Naive thymus-derived CD8-positive, alpha-beta T cell (primary cell): ENCODE measurements at regions not wholly inside any gene's neighbourhood (a gene's known extent, or its start where the extent isn't known, plus 50 kb on each side); places are given as distances from the start of the nearest gene placed in this dataset.
"Not testable (repeated sequence)": the region's sequence is repeated elsewhere in the genome, so short reads cannot be mapped to it uniquely, and the experiment has no call there.

Source experiments
- ATAC-seq, 2 donors: fragments of 150-1000 bp; cut with Tn5 transposase in 1 of 2; sonication (Bioruptor Pico), chemical (Tn5 transposase) in 1 of 2; 1 replicate in 1 of 2; 2 replicates in 1 of 2; pipeline ENCODE4 v1.10.0; 2021; ENCODE audit warnings: mild to moderate bottlenecking in 2 of 2, moderate library complexity in 2 of 2
- POLR2A ChIA-PET: fragments of 350-600 bp; sonication (Branson Sonifier 250); formaldehyde crosslinking; loops from one replicate; lab custom pipeline; 2021; ENCODE audit warnings: antibody characterized with exemption; lab: Charles Lee
- DNase-seq, 10 donors: peaks; one replicate each; pipeline versions ENCODE4 v3.0.0 to v3.0.0-alpha.2; 2020 to 2022
- H3K27ac Mint-ChIP-seq, 10 donors: one replicate each; pipeline ENCODE4 v1.8.0; 2020 to 2022; ENCODE audit warnings: mild to moderate bottlenecking in 10 of 10, mixed read lengths in 10 of 10, moderate library complexity in 4 of 10, inconsistent platforms in 1 of 10
- H3K27me3 Mint-ChIP-seq, 5 donors: one replicate each; pipeline ENCODE4 v1.8.0; 2021 to 2022; ENCODE audit warnings: mixed read lengths in 5 of 5
- H3K36me3 Mint-ChIP-seq, 3 donors: one replicate each; pipeline ENCODE4 v1.8.0; 2020 to 2022; ENCODE audit warnings: mixed read lengths in 3 of 3, mild to moderate bottlenecking in 2 of 3, inconsistent platforms in 1 of 3
- H3K4me1 Mint-ChIP-seq, 4 donors: one replicate each; pipeline ENCODE4 v1.8.0; 2021 to 2022; ENCODE audit warnings: mixed read lengths in 4 of 4
- H3K4me3 Mint-ChIP-seq, 10 donors: one replicate each; pipeline ENCODE4 v1.8.0; 2020 to 2022; ENCODE audit warnings: mild to moderate bottlenecking in 10 of 10, mixed read lengths in 10 of 10, moderate library complexity in 6 of 10, inconsistent platforms in 1 of 10
- H3K9me3 Mint-ChIP-seq, 9 donors: one replicate each; pipeline ENCODE4 v1.8.0; 2020 to 2022; ENCODE audit warnings: mixed read lengths in 9 of 9, mild to moderate bottlenecking in 3 of 9, inconsistent platforms in 1 of 9, moderate library complexity in 1 of 9

- POLR2A ChIA-PET = no interaction called here
- Mint-ChIP-seq H3K9me3 (peaks cover 0 to 8% (median 0%) of the 10 kb centered on the region in 9 donors), H3K36me3 (peaks cover 0 to 7% (median 3%) of the 10 kb centered on the region in 3 donors), H3K4me3 (no peak overlapping the region), H3K4me1 (peaks cover 0 to 2% (median 0%) of the 10 kb centered on the region in 4 donors), H3K27me3 (peaks cover 14 to 32% (median 29%) of the 10 kb centered on the region in 5 donors), H3K27ac (no peak overlapping the region)
- ATAC-seq (no peak), DNase-seq (no peak)
Measured at GRCh38 chr17:45663772-45664171, 120.3 kb upstream of the CRHR1 start.

GRCh38 chr17:45664921-45665320 is 119.2 kb upstream of the CRHR1 start:
- Mint-ChIP-seq H3K4me3 (no peak overlapping the region), H3K36me3 (peaks cover 0 to 7% (median 3%) of the 10 kb centered on the region in 3 donors), H3K27me3 (peaks cover 14 to 32% (median 31%) of the 10 kb centered on the region in 5 donors), H3K4me1 (peaks cover 0 to 2% (median 0%) of the 10 kb centered on the region in 4 donors), H3K27ac (no peak overlapping the region), H3K9me3 (peaks cover 0 to 8% (median 0%) of the 10 kb centered on the region in 9 donors)
- ATAC-seq = no peak
- POLR2A ChIA-PET = no interaction called here
- no peak for DNase-seq

GRCh38 chr17:45666046-45666600 is 118.0 kb upstream of the CRHR1 start:
- ATAC-seq (no peak), DNase-seq (no peak)
- Mint-ChIP-seq H3K36me3 (peaks cover 0 to 7% (median 3%) of the 10 kb centered on the region in 3 donors), H3K27me3 (peaks cover 14 to 30% (median 24%) of the 10 kb centered on the region in 5 donors), H3K4me3 (no peak overlapping the region), H3K4me1 (peaks cover 0 to 2% (median 0%) of the 10 kb centered on the region in 4 donors), H3K9me3 (peaks cover 0 to 8% (median 0%) of the 10 kb centered on the region in 9 donors), H3K27ac (no peak overlapping the region)
- POLR2A ChIA-PET = interaction anchor here (0.6 kb wide), 1 partner anchor 11 kb away, joined by 3 read pairs; no protein-coding TSS in a partner anchor

GRCh38 chr17:45666641-45667040 is 117.5 kb upstream of the CRHR1 start:
- POLR2A ChIA-PET = no interaction called here
- DNase-seq = no peak
- Mint-ChIP-seq H3K27me3 (peaks cover 14 to 25% (median 20%) of the 10 kb centered on the region in 5 donors), H3K4me3 (no peak overlapping the region), H3K27ac (no peak overlapping the region), H3K9me3 (peaks cover 0 to 8% (median 0%) of the 10 kb centered on the region in 9 donors), H3K4me1 (peaks cover 0 to 2% (median 0%) of the 10 kb centered on the region in 4 donors), H3K36me3 (peaks cover 0 to 7% (median 3%) of the 10 kb centered on the region in 3 donors)
- ATAC-seq = no peak

GRCh38 chr17:45667591-45668171 is 116.4 kb upstream of the CRHR1 start:
- Mint-ChIP-seq H3K9me3 (peaks cover 0 to 4% (median 0%) of the 10 kb centered on the region in 9 donors), H3K27me3 (peaks cover 8 to 17% (median 12%) of the 10 kb centered on the region in 5 donors), H3K4me3 (no peak overlapping the region), H3K27ac (no peak overlapping the region), H3K4me1 (peaks cover 0 to 2% (median 0%) of the 10 kb centered on the region in 4 donors), H3K36me3 (peaks cover 0 to 4% (median 1%) of the 10 kb centered on the region in 3 donors)
- DNase-seq = no peak
- no peak for ATAC-seq
- POLR2A ChIA-PET = no interaction called here

GRCh38 chr17:45668316-45668715 is 115.8 kb upstream of the CRHR1 start:
- Mint-ChIP-seq H3K4me1 (peaks cover 0 to 2% (median 0%) of the 10 kb centered on the region in 4 donors), H3K4me3 (no peak overlapping the region), H3K27me3 (peaks cover 2 to 12% (median 6%) of the 10 kb centered on the region in 5 donors), H3K9me3 (no peaks in the 10 kb centered on the region), H3K27ac (no peak overlapping the region), H3K36me3 (no peaks in the 10 kb centered on the region)
- POLR2A ChIA-PET = no interaction called here
- no peak for ATAC-seq
- DNase-seq = no peak

- Mint-ChIP-seq H3K4me3 (no peak overlapping the region), H3K9me3 (peaks cover 0 to 8% (median 0%) of the 10 kb centered on the region in 9 donors), H3K27ac (no peak overlapping the region), H3K36me3 (no peaks in the 10 kb centered on the region), H3K27me3 (peaks cover 0 to 16% (median 7%) of the 10 kb centered on the region in 5 donors), H3K4me1 (no peaks in the 10 kb centered on the region)
- POLR2A ChIA-PET = no interaction called here
- ATAC-seq (no peak), DNase-seq (no peak)
Measured at GRCh38 chr17:45672301-45672700, 111.8 kb upstream of the CRHR1 start.

GRCh38 chr17:45672792-45673191 is 111.3 kb upstream of the CRHR1 start:
- peaks cover 0 to 14% (median 7%) of the 10 kb centered on the region in 5 donors for H3K27me3 Mint-ChIP-seq
- H3K27ac Mint-ChIP-seq = no peak overlapping the region
- H3K36me3 Mint-ChIP-seq = no peaks in the 10 kb centered on the region
- POLR2A ChIA-PET = no interaction called here
- DNase-seq = no peak
- no peak for ATAC-seq
- no peaks in the 10 kb centered on the region for H3K4me1 Mint-ChIP-seq
- peaks cover 0 to 8% (median 0%) of the 10 kb centered on the region in 9 donors for H3K9me3 Mint-ChIP-seq
- no peak overlapping the region for H3K4me3 Mint-ChIP-seq

GRCh38 chr17:45673759-45674158 is 110.4 kb upstream of the CRHR1 start:
- ATAC-seq, H3K4me3 Mint-ChIP-seq, POLR2A ChIA-PET, H3K36me3 Mint-ChIP-seq, H3K27ac Mint-ChIP-seq, H3K9me3 Mint-ChIP-seq, H3K4me1 Mint-ChIP-seq, DNase-seq: not testable (repeated sequence)
- H3K27me3 Mint-ChIP-seq = peaks cover 0 to 16% (median 7%) of the 10 kb centered on the region in 5 donors

- POLR2A ChIA-PET = no interaction called here
- no peaks in the 10 kb centered on the region for H3K36me3 Mint-ChIP-seq
- H3K4me1 Mint-ChIP-seq = no peaks in the 10 kb centered on the region
- H3K4me3 Mint-ChIP-seq = no peak overlapping the region
- peaks cover 0 to 16% (median 9%) of the 10 kb centered on the region in 5 donors for H3K27me3 Mint-ChIP-seq
- no peak for DNase-seq
- no peak for ATAC-seq
- H3K9me3 Mint-ChIP-seq = peaks cover 0 to 8% (median 0%) of the 10 kb centered on the region in 9 donors
- no peak overlapping the region for H3K27ac Mint-ChIP-seq
Measured at GRCh38 chr17:45675012-45675411, 109.1 kb upstream of the CRHR1 start.

GRCh38 chr17:45675892-45676291 is 108.2 kb upstream of the CRHR1 start:
- H3K4me1 Mint-ChIP-seq = no peaks in the 10 kb centered on the region
- peaks cover 1 to 21% (median 10%) of the 10 kb centered on the region in 5 donors for H3K27me3 Mint-ChIP-seq
- POLR2A ChIA-PET = no interaction called here
- DNase-seq (no peak), ATAC-seq (no peak)
- no peak overlapping the region for H3K27ac Mint-ChIP-seq
- peaks cover 0 to 8% (median 0%) of the 10 kb centered on the region in 9 donors for H3K9me3 Mint-ChIP-seq
- H3K4me3 Mint-ChIP-seq = no peak overlapping the region
- no peaks in the 10 kb centered on the region for H3K36me3 Mint-ChIP-seq

- no peak overlapping the region for H3K4me3 Mint-ChIP-seq
- no peaks in the 10 kb centered on the region for H3K4me1 Mint-ChIP-seq
- POLR2A ChIA-PET = no interaction called here
- DNase-seq (no peak), ATAC-seq (no peak)
- peaks cover 9 to 25% (median 11%) of the 10 kb centered on the region in 5 donors for H3K27me3 Mint-ChIP-seq
- no peak overlapping the region for H3K27ac Mint-ChIP-seq
- no peaks in the 10 kb centered on the region for H3K36me3 Mint-ChIP-seq
- peaks cover 0 to 8% (median 0%) of the 10 kb centered on the region in 9 donors for H3K9me3 Mint-ChIP-seq
Measured at GRCh38 chr17:45676695-45677094, 107.4 kb upstream of the CRHR1 start.

- Mint-ChIP-seq H3K27ac (no peak overlapping the region), H3K36me3 (no peaks in the 10 kb centered on the region), H3K9me3 (peaks cover 0 to 8% (median 0%) of the 10 kb centered on the region in 9 donors), H3K4me3 (no peak overlapping the region), H3K27me3 (peaks cover 9 to 22% (median 16%) of the 10 kb centered on the region in 5 donors), H3K4me1 (no peaks in the 10 kb centered on the region)
- no peak for ATAC-seq
- DNase-seq = no peak
- POLR2A ChIA-PET = interaction anchor here (0.6 kb wide), 2 partner anchors 12 to 270 kb away, joined by 3 read pairs; no protein-coding TSS in a partner anchor
Measured at GRCh38 chr17:45677770-45678169, 106.3 kb upstream of the CRHR1 start.
